GM19452 (cell line): ENCODE measurements at regions not wholly inside any gene's neighbourhood (a gene's known extent, or its start where the extent isn't known, plus 50 kb on each side); places are given as distances from the start of the nearest gene placed in this dataset.
A peak's percentile ranks its signal among the peaks of the same experiment; 100 is the strongest.
"Not testable (repeated sequence)": the region's sequence is repeated elsewhere in the genome, so short reads cannot be mapped to it uniquely, and the experiment has no call there.

Source experiments
- ATAC-seq: cut with Tn5 transposase; IDR thresholded peaks from one replicate; pipeline ENCODE4 v1.9.1; 2021; ENCODE audit not compliant: unreplicated experiment

DNA sequence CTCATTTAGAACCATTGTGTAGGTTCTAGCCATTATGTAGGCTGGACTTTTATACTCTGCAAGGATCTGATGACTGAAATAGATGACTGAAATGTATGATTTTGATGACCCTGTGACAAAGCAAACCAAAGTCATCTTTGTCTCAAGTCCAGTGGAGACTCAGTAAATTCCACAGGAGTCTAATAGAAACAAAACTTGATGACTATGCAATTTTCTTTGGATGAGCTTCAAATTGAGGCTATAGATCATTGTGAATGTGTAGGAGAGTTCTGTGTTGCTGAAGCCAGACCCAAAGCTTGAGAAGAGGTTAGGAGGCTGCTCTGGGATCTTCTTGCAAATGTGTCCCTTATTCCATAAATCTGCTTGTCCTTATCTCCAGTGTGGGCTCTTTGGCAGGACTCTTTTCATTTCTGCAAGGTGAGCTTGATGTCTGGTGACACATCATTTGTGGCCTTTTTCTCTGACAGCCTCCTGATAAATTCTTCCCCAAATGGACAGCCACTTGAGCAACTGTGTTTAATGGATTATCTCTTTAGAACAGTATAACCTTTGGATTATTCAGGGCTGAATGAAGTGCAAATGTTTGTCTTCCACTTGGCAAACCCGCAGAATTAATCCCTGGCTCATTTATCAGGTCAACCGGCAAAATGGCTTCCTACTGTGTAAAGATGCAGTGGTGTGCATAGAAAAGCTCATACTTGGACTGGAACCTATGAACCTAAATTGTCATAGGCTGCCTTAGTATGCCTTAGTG, 235.1 kb upstream of the ANKH start:
- ATAC-seq: no peak

DNA sequence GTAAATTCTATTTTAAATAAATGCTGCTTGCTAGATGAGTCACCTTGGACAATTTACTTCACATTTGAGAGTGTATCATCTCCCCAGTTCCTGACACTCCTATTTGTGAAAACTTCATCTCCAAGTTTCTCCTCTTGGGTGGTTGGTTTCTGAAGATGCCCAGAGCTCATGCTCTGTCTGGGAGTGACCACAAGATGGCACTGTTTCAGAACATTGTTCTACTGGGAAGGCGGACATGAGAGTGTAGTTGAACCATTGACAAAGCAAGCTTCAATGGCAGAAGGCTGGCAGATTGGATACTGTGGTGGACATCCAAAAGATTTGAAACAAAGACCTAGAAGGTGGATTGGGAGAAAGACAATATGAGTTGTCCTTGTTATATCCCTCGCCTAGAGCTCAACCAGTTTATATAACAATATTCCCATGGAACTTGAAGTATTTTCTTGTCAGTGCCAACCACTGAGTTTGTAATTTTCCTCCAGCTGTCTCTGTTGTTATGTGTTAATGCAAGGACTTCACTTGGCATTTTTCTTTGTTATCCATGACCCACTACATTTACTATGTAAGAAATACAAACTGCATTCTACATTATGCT, 234.3 kb upstream of the ANKH start:
- ATAC-seq: peak; percentile 89

- no peak for ATAC-seq
These were observed 232.3 kb upstream of the ANKH start for GRCh38 chr5:15103864-15104263.

DNA sequence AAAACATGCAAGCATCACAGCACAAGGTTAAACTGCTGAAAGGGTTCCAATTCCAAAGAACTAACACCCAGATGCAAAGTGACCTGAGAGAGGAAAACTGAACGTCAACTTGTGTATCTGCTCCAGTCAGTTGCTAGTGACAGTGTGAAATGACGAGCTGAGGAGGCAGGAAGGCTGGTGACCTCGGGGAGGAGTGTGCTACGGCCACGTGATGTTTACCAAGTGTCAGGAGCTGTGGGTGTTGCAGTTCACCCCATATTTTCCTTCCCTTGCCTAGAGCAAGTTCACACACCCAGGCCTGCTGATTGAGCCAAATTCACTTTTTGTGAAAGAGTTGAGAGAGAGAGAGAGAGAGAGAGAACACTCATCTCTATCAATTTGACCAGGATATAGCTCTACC, 231.6 kb upstream of the ANKH start:
- ATAC-seq: no peak

DNA sequence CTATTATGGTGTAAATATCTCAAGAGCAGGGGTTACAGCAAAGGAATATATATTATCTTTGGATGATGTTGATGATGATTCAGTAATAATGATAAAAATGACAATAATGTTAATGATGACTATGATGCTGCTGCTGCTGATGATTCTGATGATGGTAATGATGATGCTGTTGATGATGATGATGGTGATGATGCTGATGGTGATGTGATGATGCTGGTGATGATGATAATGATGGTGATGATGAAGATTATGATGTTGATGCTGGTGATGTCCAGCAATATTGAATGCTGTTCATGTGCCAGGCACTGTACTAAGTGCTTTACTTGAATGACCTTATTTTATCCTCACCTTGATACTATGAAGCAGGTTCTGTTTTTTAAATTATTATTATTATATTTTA, 226.0 kb upstream of the ANKH start:
- no peak for ATAC-seq

DNA sequence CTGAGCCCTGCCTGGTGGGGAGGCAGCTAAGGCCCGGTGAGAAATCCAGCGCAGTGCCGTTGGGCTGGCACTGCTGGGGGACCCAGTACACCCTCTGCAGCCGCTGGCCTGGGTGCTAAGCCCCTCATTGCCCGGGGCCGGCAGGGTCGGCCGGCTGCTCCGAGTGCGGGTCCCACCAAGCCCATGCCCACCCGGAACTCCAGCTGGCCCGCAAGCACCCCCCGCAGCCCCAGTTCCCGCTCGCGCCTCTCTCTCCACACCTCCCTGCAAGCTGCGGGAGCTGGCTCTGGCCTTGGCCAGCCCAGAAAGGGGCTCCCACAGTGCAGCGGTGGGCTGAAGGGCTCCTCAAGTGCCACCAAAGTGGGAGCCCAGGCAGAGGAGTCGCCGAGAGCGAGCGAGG, 225.1 kb upstream of the ANKH start:
- not testable (repeated sequence) for ATAC-seq

DNA sequence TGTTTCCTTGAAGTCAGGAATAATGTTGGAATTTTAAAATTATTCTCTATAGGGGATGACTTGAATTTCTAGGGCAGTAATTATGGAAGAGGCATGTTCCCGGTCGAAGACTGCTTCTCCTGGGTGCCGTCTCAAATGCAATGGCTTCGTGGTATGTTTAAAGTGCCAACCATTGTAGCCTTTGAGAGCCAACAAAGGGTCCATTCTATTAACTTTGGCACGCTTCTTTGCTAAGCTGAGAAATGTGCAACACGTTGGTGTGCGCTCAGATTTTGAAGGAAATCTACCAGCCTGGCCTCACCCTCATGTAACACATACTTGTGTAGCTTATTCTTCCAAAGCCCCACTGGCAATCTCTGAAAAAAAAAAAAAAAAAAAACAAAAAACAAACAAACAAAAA, 221.2 kb upstream of the ANKH start:
- no peak for ATAC-seq

GRCh38 chr5:15085671-15086070, 214.1 kb upstream of the ANKH start:
- ATAC-seq: no peak

- ATAC-seq: no peak
These were observed 210.5 kb upstream of the ANKH start for GRCh38 chr5:15082096-15082495.

DNA sequence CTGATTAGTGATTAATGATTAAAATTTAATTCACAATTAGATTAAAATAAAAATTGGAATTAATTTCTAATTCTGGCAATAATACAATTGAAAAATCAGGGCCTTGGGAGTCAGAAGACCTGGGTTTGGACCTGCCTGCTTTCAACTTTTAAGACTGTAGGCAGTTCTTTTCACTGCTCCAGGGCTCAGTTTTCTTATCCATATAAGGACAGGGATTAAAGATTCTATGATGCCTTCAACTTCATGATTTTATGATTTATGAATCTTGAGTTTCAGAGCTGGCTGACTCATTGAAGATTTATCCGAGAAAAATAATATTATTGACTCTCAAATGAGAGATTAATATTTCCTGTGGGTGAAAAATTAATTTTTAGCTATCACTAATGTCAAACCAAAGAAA, 208.6 kb upstream of the ANKH start:
- no peak for ATAC-seq

DNA sequence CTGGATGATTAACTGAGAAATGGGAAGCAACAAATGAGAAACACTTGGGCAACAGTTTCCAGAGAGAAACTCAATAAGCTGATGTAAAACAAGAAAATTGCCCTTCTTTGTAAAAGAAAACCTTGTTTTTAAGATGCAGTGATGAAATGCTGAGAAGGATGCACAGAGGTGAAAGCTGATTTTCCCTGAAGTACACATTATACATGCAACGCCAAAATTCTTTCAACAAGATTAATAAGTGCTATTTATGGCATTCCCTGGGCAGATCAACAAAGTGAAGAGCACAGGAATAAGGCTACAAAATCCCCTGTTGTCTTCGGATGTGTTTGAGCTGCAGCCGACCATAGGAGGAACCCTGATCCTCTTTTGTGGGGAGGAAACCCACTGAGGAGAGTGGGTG, 208.0 kb upstream of the ANKH start:
- no peak for ATAC-seq

DNA sequence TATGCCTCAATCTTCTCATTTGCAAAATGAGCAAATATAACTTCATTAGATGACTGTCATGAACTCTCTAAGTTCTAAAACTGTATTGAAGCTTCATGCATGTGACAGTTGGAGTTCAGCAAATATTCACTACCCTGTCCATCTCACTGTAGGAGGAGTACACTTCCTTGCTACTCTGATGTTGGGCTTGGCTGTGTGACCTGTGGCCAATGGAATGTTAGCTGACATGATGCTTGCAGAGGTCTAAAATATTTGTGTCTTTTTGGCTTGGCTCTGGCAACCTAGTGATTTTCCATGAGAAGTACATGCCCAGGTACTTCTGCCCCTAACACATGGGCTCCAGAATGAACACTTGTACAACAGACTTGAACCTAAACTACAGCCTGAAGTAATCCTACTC, 203.1 kb upstream of the ANKH start:
- no peak for ATAC-seq

GRCh38 chr5:15073453-15073852, 201.9 kb upstream of the ANKH start:
- no peak for ATAC-seq

DNA sequence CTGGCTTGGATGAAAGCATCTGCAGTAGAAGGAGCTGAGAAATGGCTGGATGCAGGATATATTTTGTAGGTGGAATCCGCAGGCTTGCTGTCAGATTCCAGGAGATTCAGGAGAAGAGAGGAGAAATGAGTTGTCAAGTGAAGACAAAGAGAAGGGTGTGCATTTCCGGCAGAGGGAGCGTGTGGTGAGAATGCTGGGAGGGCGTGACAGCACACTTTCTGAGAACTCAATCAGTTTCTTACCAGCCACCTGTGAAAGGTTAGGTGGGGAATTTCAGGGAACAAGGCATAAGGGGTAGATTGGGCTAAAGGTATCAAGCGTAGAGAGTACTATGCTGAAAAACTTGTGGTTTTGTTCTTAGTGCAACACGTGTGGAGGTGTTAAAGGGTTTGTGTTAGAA, 199.3 kb upstream of the ANKH start:
- no peak for ATAC-seq

DNA sequence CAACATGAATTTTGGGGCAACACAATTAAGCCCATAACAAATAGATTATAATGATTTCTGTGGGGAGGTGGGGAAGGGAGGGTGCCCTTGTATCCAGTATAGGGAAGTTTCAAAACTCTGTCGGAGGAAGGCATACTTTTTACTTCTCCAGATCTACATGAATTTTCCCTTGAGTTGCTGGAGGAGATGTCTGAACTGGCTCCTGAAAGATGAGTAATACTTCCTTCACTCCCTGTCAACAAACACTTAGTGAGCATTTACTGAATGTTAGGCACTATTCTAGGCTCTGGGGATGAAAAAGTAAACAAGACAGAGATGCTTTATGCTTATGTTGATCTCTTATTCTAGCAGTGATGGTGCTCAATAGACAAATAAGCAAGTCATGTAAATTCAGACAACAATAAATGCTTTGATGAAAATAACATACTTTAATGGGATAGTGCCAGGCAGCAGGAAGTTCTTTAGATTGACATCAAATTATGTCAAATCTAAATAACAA, 197.9 kb upstream of the ANKH start:
- no peak for ATAC-seq

- ATAC-seq: no peak
These were observed 193.5 kb upstream of the ANKH start for GRCh38 chr5:15065091-15065490.

DNA sequence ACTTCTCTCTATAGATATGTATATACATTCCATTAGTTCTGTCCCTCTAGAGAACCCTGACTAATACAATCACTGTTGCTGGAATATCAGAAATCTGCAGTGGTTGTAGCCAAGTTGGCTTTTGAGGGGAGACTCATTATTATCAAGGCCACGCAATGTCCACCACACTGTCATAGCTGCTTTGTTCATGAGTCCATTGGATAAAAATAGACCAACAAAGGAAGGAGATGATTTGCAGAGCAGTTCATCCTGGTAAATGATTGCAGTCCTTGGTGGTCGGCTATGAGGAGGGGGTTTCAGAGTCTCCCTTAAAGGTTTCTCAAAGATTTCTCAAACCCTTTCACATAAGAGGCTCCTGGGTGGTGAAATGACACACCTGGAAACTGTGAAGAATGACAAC, 192.8 kb upstream of the ANKH start:
- ATAC-seq: no peak

DNA sequence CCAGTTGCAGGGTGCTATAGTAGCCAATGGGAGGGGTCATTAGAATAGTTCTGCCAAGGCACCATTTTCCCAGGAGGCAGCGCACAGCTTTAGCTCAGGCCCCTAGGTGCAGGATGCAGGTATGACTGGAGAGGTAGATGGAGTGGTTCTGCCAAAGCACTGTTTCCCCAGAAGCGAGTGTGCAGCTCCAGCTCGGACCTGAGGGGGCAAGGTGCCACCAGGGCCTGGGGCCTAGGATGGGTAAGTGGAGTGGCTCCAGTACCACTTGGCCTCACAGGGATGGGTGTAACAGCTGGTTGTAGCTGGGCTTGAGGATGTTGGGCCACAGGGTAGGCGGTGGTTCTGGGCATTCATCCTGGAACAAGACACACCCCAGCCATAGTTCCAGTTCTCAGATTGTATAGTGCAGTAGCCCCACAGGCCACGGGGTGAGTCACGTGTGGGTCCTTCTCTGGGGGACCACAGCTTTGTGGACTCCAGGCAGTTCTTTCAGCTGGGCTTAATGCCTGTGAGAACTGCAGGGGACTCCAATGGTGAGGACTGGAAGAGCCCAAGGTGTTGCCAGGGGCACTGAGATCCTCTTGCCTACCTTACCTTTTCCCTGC, 185.5 kb upstream of the ANKH start:
- ATAC-seq: no peak

- no peak for ATAC-seq
These were observed 172.9 kb upstream of the ANKH start for GRCh38 chr5:15044521-15044920.

DNA sequence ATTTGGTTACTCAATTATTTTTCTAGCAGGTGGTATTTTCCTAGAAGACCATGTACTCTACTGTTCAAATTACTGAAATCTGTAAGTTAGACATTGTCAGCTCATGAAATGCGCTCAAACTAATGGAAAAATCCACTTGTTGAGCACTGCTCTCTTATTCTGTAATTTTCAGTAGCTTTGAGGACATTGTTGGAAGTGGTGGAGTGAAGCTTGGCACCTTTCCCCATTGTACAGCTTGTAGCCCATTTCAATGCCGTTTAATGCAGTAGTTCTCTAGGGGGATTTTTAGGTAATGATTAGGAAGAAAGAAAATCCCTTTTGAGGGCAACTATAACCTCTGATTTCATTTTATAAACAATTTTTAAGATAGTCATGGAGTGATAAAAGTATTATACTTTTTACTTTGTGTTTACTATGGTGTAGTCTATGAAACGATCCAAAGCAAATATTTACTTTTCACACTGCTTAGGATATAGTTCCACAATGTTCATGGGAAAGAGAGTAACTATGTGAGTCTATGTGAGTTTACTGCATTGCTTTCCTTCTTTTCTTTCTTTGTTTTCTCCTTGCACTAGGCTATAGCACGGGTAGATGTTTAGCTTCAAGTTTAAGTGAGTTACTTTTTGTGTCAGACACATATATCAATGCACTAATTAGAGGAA, 165.8 kb upstream of the ANKH start:
- ATAC-seq: no peak

DNA sequence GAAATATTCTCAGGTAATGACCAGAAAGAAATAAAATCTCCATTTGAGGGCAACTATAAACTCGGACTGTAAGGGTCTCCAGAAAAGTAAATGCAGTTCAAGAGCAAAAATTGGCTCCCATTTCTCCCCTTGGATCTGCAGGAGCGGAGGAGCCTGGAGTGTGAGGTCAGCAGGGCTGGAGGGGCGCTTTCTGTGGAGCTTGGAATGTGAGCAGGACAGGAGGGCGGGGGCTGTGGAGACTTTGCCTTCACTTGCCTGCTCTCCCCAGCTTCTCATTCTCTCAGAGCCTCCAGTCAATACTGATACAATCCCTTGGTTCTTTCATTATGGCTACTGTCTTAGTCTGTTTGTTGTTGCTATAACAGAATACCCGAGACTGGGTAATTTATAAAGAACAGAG, 162.8 kb upstream of the ANKH start:
- ATAC-seq: no peak

GRCh38 chr5:15031180-15031579, 159.6 kb upstream of the ANKH start:
- ATAC-seq: no peak
